AG04449 (cell line): ENCODE measurements at regions not wholly inside any gene's neighbourhood (a gene's known extent, or its start where the extent isn't known, plus 50 kb on each side); places are given as distances from the start of the nearest gene placed in this dataset.

Experiments
- CTCF ChIA-PET: fragments of 350-600 bp; formaldehyde crosslinking; extraction: SDS; loops from one replicate; lab custom pipeline; 2021; ENCODE audit warnings: antibody characterized with exemption; lab: Yijun Ruan, JAX
- POLR2A ChIA-PET: fragments of 400-600, 350-600 bp; formaldehyde crosslinking; extraction: SDS; loops from one replicate; lab custom pipeline; 2020; ENCODE audit warnings: antibody characterized with exemption, inconsistent platforms; lab: Yijun Ruan, JAX
- DNase-seq: peaks from one replicate; pipeline ENCODE4 v3.0.0-alpha.2; 2010; ENCODE audit warnings: low read depth, low spot score
- H3K4me3 ChIP-seq: 2 replicates; pipeline ENCODE4 v1.5.1; 2011; ENCODE audit warnings: low read depth, mild to moderate bottlenecking, control low read depth, low read length
- CTCF ChIP-seq: IDR thresholded peaks from one replicate; pipeline ENCODE4 v1.5.1; 2011; ENCODE audit warnings: mild to moderate bottlenecking, moderate library complexity, low read length, control low read depth, inconsistent platforms; ENCODE audit not compliant: insufficient read depth; ENCODE audit errors: missing control alignments

GRCh38 chr13:70255406-70255991, 147.2 kb upstream of the KLHL1 start:
- no peak overlapping the region for H3K4me3 ChIP-seq
- no peak for TF ChIP-seq CTCF
- ChIA-PET POLR2A (no interaction called here), CTCF (no interaction called here)
- DNase-seq: no peak

DNA sequence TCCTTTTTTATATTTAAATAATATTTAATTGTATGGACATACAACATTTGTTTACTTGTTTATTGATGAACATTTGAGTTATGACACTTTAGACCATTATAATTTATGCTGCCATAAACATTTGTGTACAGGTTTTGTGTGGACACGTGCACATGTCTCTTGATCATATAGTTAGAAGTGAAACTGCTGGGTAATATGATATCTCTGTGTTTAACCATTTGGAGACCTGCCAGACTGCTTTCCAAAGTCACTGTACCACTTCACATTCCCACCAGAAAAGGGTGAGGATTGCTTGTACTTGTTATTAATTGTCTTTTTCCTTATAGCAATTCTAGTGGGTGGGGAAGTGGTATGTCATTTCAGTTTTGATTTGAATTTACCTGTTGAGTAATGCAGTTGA, 145.6 kb upstream of the KLHL1 start:
- POLR2A ChIA-PET: no interaction called here
- no peak for DNase-seq
- H3K4me3 ChIP-seq: no peak overlapping the region
- TF ChIP-seq CTCF: no peak
- CTCF ChIA-PET: no interaction called here

DNA sequence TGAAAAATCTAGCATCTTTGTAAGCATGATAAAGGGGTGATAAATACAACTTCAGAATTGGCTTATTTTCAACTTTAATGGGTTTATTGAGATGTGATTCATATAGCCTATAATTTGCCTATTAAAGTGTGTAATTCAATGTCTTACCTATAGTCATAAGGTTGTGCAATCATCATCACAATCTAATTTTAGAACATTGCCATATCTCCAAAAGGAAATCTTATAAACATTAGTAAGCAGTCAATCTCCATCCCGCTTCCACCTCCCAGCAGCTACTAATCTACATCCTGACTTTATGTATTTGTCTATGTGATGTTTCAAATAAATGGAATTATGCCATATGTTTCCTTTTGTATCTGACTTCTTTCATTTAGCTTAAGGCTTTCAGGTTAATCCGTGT, 145.2 kb upstream of the KLHL1 start:
- no peak for DNase-seq
- TF ChIP-seq CTCF: no peak
- no peak overlapping the region for H3K4me3 ChIP-seq
- ChIA-PET POLR2A (no interaction called here), CTCF (no interaction called here)

GRCh38 chr13:70249332-70250064, 141.2 kb upstream of the KLHL1 start:
- CTCF ChIA-PET: no interaction called here
- no peak overlapping the region for H3K4me3 ChIP-seq
- no peak for TF ChIP-seq CTCF
- no peak for DNase-seq
- POLR2A ChIA-PET: no interaction called here

- H3K4me3 ChIP-seq: no peak overlapping the region
- ChIA-PET CTCF (no interaction called here), POLR2A (no interaction called here)
- DNase-seq: no peak
- no peak for TF ChIP-seq CTCF
Observed at GRCh38 chr13:70237131-70237530, 128.9 kb upstream of the KLHL1 start.

DNA sequence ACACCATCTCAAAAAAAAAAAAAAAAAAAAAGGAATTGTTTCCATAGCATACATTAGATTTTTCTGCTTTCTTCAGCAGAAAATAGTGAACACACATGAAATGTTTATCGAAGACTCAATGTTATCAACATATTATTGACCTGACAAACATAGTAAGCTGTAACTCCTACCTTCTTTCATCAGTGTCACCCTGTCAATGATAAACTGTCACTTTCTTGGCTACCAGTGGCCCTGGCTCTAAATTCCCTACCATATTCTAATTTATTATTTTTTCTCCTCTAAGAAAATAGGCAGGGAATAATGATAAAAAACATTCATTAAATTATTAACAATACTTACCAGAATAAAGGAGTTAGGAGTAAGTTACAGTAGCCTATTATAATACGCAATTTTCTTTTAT, 127.3 kb upstream of the KLHL1 start:
- CTCF ChIA-PET: no interaction called here
- POLR2A ChIA-PET: no interaction called here
- TF ChIP-seq CTCF: no peak
- DNase-seq: no peak
- H3K4me3 ChIP-seq: no peak overlapping the region
